ENCODE measurements at regions not wholly inside any gene's neighbourhood (a gene's known extent, or its start where the extent isn't known, plus 50 kb on each side); places are given as distances from the start of the nearest gene placed in this dataset.

GRCh38 chr2:195121341-195121740 is 535.7 kb upstream of the SLC39A10 start:
- Mint-ChIP-seq H3K4me1 (no peaks in the 10 kb centered on the region), H3K36me3 (no peaks in the 10 kb centered on the region), H3K4me3 (no peak overlapping the region), H3K27ac (no peak overlapping the region), H3K9me3 (peaks cover 0 to 8% (median 0%) of the 10 kb centered on the region in 7 donors), H3K27me3 (ENCODE audit: low read depth in 3 of 3) (no peaks in the 10 kb centered on the region)
- H3K27ac ChIP-seq (ENCODE audit: low read depth in 1 of 2, low read length in 2 of 2): no peak overlapping the region
- no peak overlapping the region for H2AFZ ChIP-seq (ENCODE audit: insufficient read depth, low read depth, low read length, poor library complexity, severe bottlenecking)
- no peaks in the 10 kb centered on the region for H3K4me1 ChIP-seq (ENCODE audit: control insufficient read depth in 1 of 2, insufficient read depth in 2 of 2, low read length in 2 of 2)
- H3K79me2 ChIP-seq (ENCODE audit: insufficient read depth, low read length): no peaks in the 10 kb centered on the region
- no CpG with 5 or more reads among the region's 3 CpGs for WGBS (ENCODE audit: insufficient coverage)
- no peak for TF ChIP-seq CTCF (IDR thresholded peaks at IDR 0.05)
- no peak overlapping the region for H3K4me3 ChIP-seq (replicated peaks in 1 of 3; ENCODE audit: low read depth in 2 of 3, low read length in 3 of 3)
- no peak overlapping the region for H3K9ac ChIP-seq (ENCODE audit: insufficient read depth, low read length, poor library complexity, severe bottlenecking)
- no peak overlapping the region for H3K4me2 ChIP-seq (replicated peaks; ENCODE audit: extremely low read depth, low read length, poor library complexity, severe bottlenecking)
- H3K27me3 ChIP-seq (ENCODE audit: control insufficient read depth in 2 of 2, insufficient read depth in 2 of 2, low read length in 2 of 2): no peaks in the 10 kb centered on the region
- no peaks in the 10 kb centered on the region for H4K20me1 ChIP-seq (ENCODE audit: insufficient read depth, low read length)
- DNase-seq: no peak
- intact Hi-C loops (cut with micrococcal nuclease): no loop called here
- no peaks in the 10 kb centered on the region for H3K36me3 ChIP-seq (replicated peaks in 1 of 2; ENCODE audit: control insufficient read depth in 1 of 2, insufficient read depth in 2 of 2, low read length in 2 of 2)
- peaks cover 0 to 16% of the 10 kb centered on the region in 2 donors for H3K9me3 ChIP-seq (replicated peaks in 1 of 2; ENCODE audit: control insufficient read depth in 1 of 2, insufficient read depth in 1 of 2, low read length in 2 of 2)

- DNase-seq: no peak
- H3K4me3 Mint-ChIP-seq: no peak overlapping the region
- peaks cover 0 to 3% (median under 1%) of the 10 kb centered on the region in 7 donors for H3K9me3 Mint-ChIP-seq
- Histone ChIP-seq H3K27ac (ENCODE audit: low read depth in 1 of 2, low read length in 2 of 2) (no peak overlapping the region), H3K4me1 (ENCODE audit: control insufficient read depth in 1 of 2, insufficient read depth in 2 of 2, low read length in 2 of 2) (no peaks in the 10 kb centered on the region), H3K9me3 (replicated peaks in 1 of 2; ENCODE audit: control insufficient read depth in 1 of 2, insufficient read depth in 1 of 2, low read length in 2 of 2) (peaks cover 0 to 7% of the 10 kb centered on the region in 2 donors), H3K27me3 (ENCODE audit: control insufficient read depth in 2 of 2, insufficient read depth in 2 of 2, low read length in 2 of 2) (no peaks in the 10 kb centered on the region), H3K4me3 (replicated peaks in 1 of 3; ENCODE audit: low read depth in 2 of 3, low read length in 3 of 3) (no peak overlapping the region), H3K36me3 (replicated peaks in 1 of 2; ENCODE audit: control insufficient read depth in 1 of 2, insufficient read depth in 2 of 2, low read length in 2 of 2) (no peaks in the 10 kb centered on the region), H3K79me2 (ENCODE audit: insufficient read depth, low read length) (no peaks in the 10 kb centered on the region), H2AFZ (ENCODE audit: insufficient read depth, low read depth, low read length, poor library complexity, severe bottlenecking) (no peak overlapping the region), H3K4me2 (replicated peaks; ENCODE audit: extremely low read depth, low read length, poor library complexity, severe bottlenecking) (no peak overlapping the region), H3K9ac (ENCODE audit: insufficient read depth, low read length, poor library complexity, severe bottlenecking) (no peak overlapping the region), H4K20me1 (ENCODE audit: insufficient read depth, low read length) (no peaks in the 10 kb centered on the region)
- no peaks in the 10 kb centered on the region for H3K4me1 Mint-ChIP-seq
- H3K36me3 Mint-ChIP-seq: no peaks in the 10 kb centered on the region
- H3K27ac Mint-ChIP-seq: no peak overlapping the region
- no peaks in the 10 kb centered on the region for H3K27me3 Mint-ChIP-seq (ENCODE audit: low read depth in 3 of 3)
- intact Hi-C loops (cut with micrococcal nuclease): no loop called here
- TF ChIP-seq CTCF (IDR thresholded peaks at IDR 0.05): no peak
These were observed 537.8 kb upstream of the SLC39A10 start for GRCh38 chr2:195119231-195119630.

Data from CD14-positive monocyte (primary cell).